Heart left ventricle (tissue), 13 donors: ENCODE measurements at regions not wholly inside any gene's neighbourhood (a gene's known extent, or its start where the extent isn't known, plus 50 kb on each side); places are given as distances from the start of the nearest gene placed in this dataset.

Experiments used
- CTCF ChIP-seq, 12 donors: fragments of 200-600 bp; sonication (generic) in 4 of 12; IDR thresholded peaks; one replicate each; pipeline versions ENCODE4 v1.5.0 to v1.8.0; 2018 to 2022; ENCODE audit warnings: antibody characterized with exemption in 12 of 12, mild to moderate bottlenecking in 5 of 12
- POLR2A ChIP-seq, 2 donors: fragments of 450-650 bp; IDR thresholded peaks; one replicate each; pipeline ENCODE4 v1.6.1; 2017; ENCODE audit warnings: antibody characterized with exemption in 2 of 2, mild to moderate bottlenecking in 2 of 2, moderate library complexity in 2 of 2
- donor health status: ischemic (EF 13 %, LVEDD 7.1; RV severe dilation, severe dysfunction).
- donor health status: DM: no; HTN: yes; CAD: no.
- donor health status: DM: no; HTN: no; CAD: no.
- donor health status: ischemic (EF 25% LVEDD 6.9; RV normal size, moderate dysfunction).
- donor health status: ischemic (EF 25% LVEDD 5.7; RV mildly dilated, moderate dysfunction).
- donor health status: ischemic (EF 35%, LVEDD 5.7; RV mildly dilated, moderate dysfunction).
- donor health status: nonischemic (EF 11% LVEDD 7.7; RV severe dilation, severe dysfunction).
- donor health status: DM: yes; HTN: yes; CAD: no.
- donor health status: PGD.
- donor health status: ischemic (EF 29% LVEDD 5.4; RV normal size, mild dysfunction).
- donor health status: nonischemic (EF 23%, LVEDD 6.1; RV moderate dilation, normal function).

- TF ChIP-seq CTCF (IDR thresholded peaks at IDR 0.05) = no peak
- TF ChIP-seq POLR2A (IDR thresholded peaks at IDR 0.05) = no peak
Observed at GRCh38 chr1:29417147-29417858, 181.0 kb downstream of the PTPRU start.
